CD14-positive monocyte (primary cell): ENCODE measurements at regions not wholly inside any gene's neighbourhood (a gene's known extent, or its start where the extent isn't known, plus 50 kb on each side); places are given as distances from the start of the nearest gene placed in this dataset.

Source experiments
- DNase-seq, 3 donors: peaks; one replicate each; pipeline ENCODE4 v3.0.0-alpha.2; 2011 to 2022
- H2AFZ ChIP-seq: 2 replicates; pipeline ENCODE4 v1.6.0; 2012; ENCODE audit warnings: mild to moderate bottlenecking, low read depth, low read length, inconsistent platforms; ENCODE audit not compliant: insufficient read depth, poor library complexity, severe bottlenecking
- H3K27ac ChIP-seq, 2 donors: 1 replicate in 1 of 2; 2 replicates in 1 of 2; pipeline ENCODE4 v1.5.1; 2012 to 2013; ENCODE audit warnings: low read length in 2 of 2, control low read depth in 1 of 2, inconsistent platforms in 1 of 2, low read depth in 1 of 2, mild to moderate bottlenecking in 1 of 2
- H3K27me3 ChIP-seq, 2 donors: one replicate each; pipeline versions ENCODE4 v1.6.0 to v1.6.1; 2011 to 2013; ENCODE audit warnings: low read length in 2 of 2; ENCODE audit not compliant: control insufficient read depth in 2 of 2, insufficient read depth in 2 of 2
- H3K36me3 ChIP-seq, 2 donors: replicated peaks in 1 of 2; 1 replicate in 1 of 2; 2 replicates in 1 of 2; pipeline versions ENCODE4 v1.5.1 to v1.6.1; 2012 to 2013; ENCODE audit warnings: low read length in 2 of 2, control low read depth in 1 of 2, inconsistent platforms in 1 of 2, mild to moderate bottlenecking in 1 of 2; ENCODE audit not compliant: insufficient read depth in 2 of 2, control insufficient read depth in 1 of 2
- H3K4me1 ChIP-seq, 2 donors: 1 replicate in 1 of 2; 2 replicates in 1 of 2; pipeline versions ENCODE4 v1.5.1 to v1.6.1; 2012 to 2013; ENCODE audit warnings: low read length in 2 of 2, control low read depth in 1 of 2, inconsistent platforms in 1 of 2, mild to moderate bottlenecking in 1 of 2, moderate library complexity in 1 of 2; ENCODE audit not compliant: insufficient read depth in 2 of 2, control insufficient read depth in 1 of 2
- H3K4me2 ChIP-seq: replicated peaks from 2 replicates; pipeline ENCODE3; 2012; ENCODE audit warnings: low read length, moderate library complexity, mild to moderate bottlenecking; ENCODE audit not compliant: poor library complexity, severe bottlenecking; ENCODE audit errors: extremely low read depth
- H3K4me3 ChIP-seq, 3 experiments: fragments of 200-600 bp in 1 of 3; sonication (generic) in 1 of 3; replicated peaks in 1 of 3; 1 replicate in 2 of 3; 2 replicates in 1 of 3; pipeline ENCODE4 v1.5.1; 2011 to 2013; ENCODE audit warnings: low read length in 3 of 3, mild to moderate bottlenecking in 3 of 3, control low read depth in 2 of 3, low read depth in 2 of 3, inconsistent platforms in 1 of 3, moderate library complexity in 1 of 3
- H3K79me2 ChIP-seq: 2 replicates; pipeline ENCODE4 v1.6.0; 2012; ENCODE audit warnings: mild to moderate bottlenecking, control low read depth, inconsistent platforms, low read length, moderate library complexity; ENCODE audit not compliant: insufficient read depth
- H3K9ac ChIP-seq: 2 replicates; pipeline ENCODE4 v1.6.0; 2017; ENCODE audit warnings: low read length, mild to moderate bottlenecking; ENCODE audit not compliant: insufficient read depth, poor library complexity, severe bottlenecking
- H3K9me3 ChIP-seq, 2 donors: replicated peaks in 1 of 2; 1 replicate in 1 of 2; 2 replicates in 1 of 2; pipeline versions ENCODE4 v1.5.1 to v1.6.1; 2012 to 2013; ENCODE audit warnings: low read length in 2 of 2, control low read depth in 1 of 2; ENCODE audit not compliant: control insufficient read depth in 1 of 2, insufficient read depth in 1 of 2
- H4K20me1 ChIP-seq: 2 replicates; pipeline ENCODE4 v1.6.0; 2012; ENCODE audit warnings: mild to moderate bottlenecking, low read length, control low read depth, moderate library complexity; ENCODE audit not compliant: insufficient read depth
- H3K27ac Mint-ChIP-seq, 7 donors: one replicate each; pipeline ENCODE4 v1.8.0; 2020; ENCODE audit warnings: mild to moderate bottlenecking in 7 of 7, mixed read lengths in 7 of 7, moderate library complexity in 6 of 7, inconsistent platforms in 2 of 7
- H3K27me3 Mint-ChIP-seq, 3 donors: one replicate each; pipeline ENCODE4 v1.8.0; 2021 to 2022; ENCODE audit warnings: low read depth in 3 of 3, mild to moderate bottlenecking in 3 of 3, mixed read lengths in 3 of 3, moderate library complexity in 3 of 3, inconsistent platforms in 1 of 3
- H3K36me3 Mint-ChIP-seq, 2 donors: one replicate each; pipeline ENCODE4 v1.8.0; 2020; ENCODE audit warnings: mixed read lengths in 2 of 2, inconsistent platforms in 1 of 2, mild to moderate bottlenecking in 1 of 2
- H3K4me1 Mint-ChIP-seq: one replicate; pipeline ENCODE4 v1.8.0; 2020; ENCODE audit warnings: mild to moderate bottlenecking, mixed read lengths
- H3K4me3 Mint-ChIP-seq, 2 donors: one replicate each; pipeline ENCODE4 v1.8.0; 2020; ENCODE audit warnings: mild to moderate bottlenecking in 2 of 2, mixed read lengths in 2 of 2, moderate library complexity in 1 of 2
- H3K9me3 Mint-ChIP-seq, 7 donors: one replicate each; pipeline ENCODE4 v1.8.0; 2020 to 2022; ENCODE audit warnings: mixed read lengths in 7 of 7, mild to moderate bottlenecking in 6 of 7, moderate library complexity in 6 of 7, inconsistent platforms in 2 of 7
- WGBS: methylation state at CpG from one replicate; pipeline ENCODE4 v1.1.5; 2013; ENCODE audit warnings: missing lambda C conversion rate; ENCODE audit not compliant: insufficient coverage; 5-methylcytosine and 5-hydroxymethylcytosine counted together
- intact Hi-C, 2 donors: fragments of 100-400 bp; cut with micrococcal nuclease; formaldehyde crosslinking; loops; one replicate each; pipeline versions ENCODE4 v1.15.0 to v1.15.1; 2023
- TF ChIP-seq, protein P1 (sequence below): fragments of 200-600 bp; IDR thresholded peaks from one replicate; pipeline ENCODE4 v1.8.0; 2022; ENCODE audit warnings: antibody characterized with exemption, mild to moderate bottlenecking

DNA sequence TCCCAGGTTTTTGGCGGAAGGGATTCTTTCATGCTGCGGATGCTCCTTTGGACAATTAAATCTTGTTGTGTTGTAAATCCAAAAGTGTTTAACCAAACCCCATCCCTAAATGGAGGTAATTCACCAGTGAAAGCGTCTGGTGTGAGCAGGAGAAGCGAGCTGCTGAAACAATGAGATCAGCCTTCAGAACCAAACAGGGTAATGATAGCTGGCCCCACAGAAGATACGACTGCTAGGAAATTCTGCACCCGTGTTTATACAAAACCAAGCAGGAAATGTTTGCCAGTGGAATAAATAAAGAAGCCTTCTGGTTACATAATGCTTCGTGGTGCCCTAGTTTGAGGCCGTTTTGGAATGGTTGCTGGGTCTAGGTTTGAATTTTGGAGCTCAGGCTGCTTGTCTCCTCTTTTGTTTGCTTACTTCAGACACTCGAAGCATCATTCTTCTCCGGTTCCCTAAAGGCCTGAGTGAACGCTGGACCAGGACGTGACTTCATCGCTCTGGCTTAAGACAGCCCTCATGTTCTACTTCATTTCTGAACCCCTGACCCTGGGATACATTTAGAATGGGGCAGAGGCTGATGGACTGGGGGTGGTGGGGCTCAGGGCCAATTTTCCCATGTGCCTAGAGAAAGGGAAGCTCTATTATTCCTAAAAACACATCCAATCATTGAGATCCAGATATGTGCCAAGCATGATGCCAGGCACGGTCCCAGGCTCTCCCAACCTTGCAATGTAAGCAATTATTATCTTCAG, 61.6 kb upstream of the JAG1 start:
- H3K27me3 ChIP-seq, result no peaks in the 10 kb centered on the region
- no peak for DNase-seq
- no peaks in the 10 kb centered on the region for H3K36me3 ChIP-seq
- intact Hi-C loops, result no loop called here
- Mint-ChIP-seq H3K4me1 (no peaks in the 10 kb centered on the region), H3K36me3 (no peaks in the 10 kb centered on the region), H3K9me3 (peaks cover 0 to 11% (median 2%) of the 10 kb centered on the region in 7 donors), H3K4me3 (no peak overlapping the region), H3K27me3 (peaks cover 0 to 4% (median 0%) of the 10 kb centered on the region in 3 donors), H3K27ac (no peak overlapping the region)
- H3K9ac ChIP-seq, result no peak overlapping the region
- H3K27ac ChIP-seq, result no peak overlapping the region
- no peaks in the 10 kb centered on the region for H3K9me3 ChIP-seq
- no peak overlapping the region for H2AFZ ChIP-seq
- no peak overlapping the region for H3K4me2 ChIP-seq
- H3K4me1 ChIP-seq, result no peaks in the 10 kb centered on the region
- no peak overlapping the region for H3K4me3 ChIP-seq
- 79% methylated on average over 5 of the region's 14 CpGs for WGBS
- H4K20me1 ChIP-seq, result no peaks in the 10 kb centered on the region
- TF ChIP-seq, protein P1, sequence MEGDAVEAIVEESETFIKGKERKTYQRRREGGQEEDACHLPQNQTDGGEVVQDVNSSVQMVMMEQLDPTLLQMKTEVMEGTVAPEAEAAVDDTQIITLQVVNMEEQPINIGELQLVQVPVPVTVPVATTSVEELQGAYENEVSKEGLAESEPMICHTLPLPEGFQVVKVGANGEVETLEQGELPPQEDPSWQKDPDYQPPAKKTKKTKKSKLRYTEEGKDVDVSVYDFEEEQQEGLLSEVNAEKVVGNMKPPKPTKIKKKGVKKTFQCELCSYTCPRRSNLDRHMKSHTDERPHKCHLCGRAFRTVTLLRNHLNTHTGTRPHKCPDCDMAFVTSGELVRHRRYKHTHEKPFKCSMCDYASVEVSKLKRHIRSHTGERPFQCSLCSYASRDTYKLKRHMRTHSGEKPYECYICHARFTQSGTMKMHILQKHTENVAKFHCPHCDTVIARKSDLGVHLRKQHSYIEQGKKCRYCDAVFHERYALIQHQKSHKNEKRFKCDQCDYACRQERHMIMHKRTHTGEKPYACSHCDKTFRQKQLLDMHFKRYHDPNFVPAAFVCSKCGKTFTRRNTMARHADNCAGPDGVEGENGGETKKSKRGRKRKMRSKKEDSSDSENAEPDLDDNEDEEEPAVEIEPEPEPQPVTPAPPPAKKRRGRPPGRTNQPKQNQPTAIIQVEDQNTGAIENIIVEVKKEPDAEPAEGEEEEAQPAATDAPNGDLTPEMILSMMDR, result no peak
- no peaks in the 10 kb centered on the region for H3K79me2 ChIP-seq

DNA sequence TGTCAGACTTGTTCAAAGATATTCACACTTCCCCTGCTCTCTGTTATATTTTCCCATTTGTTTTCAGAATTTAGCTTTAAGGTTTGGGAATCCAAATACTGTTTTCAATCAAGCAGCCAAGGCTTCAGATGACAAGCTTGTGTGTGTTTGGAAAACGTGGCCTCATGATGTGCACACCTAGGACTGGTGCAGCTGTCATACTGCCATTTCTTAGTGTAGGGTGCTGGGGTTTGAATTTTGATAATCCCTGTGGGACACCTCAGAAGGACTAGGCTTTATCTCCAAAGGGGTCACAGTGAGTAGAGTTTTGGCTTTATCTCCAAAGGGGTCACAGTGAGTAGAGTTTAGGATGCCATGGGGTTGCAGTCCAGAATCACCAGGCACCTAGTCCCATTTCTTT, 65.3 kb upstream of the JAG1 start:
- Histone ChIP-seq H3K4me3 (no peak overlapping the region), H3K27me3 (no peaks in the 10 kb centered on the region), H2AFZ (no peak overlapping the region), H3K9ac (no peak overlapping the region), H3K4me1 (no peaks in the 10 kb centered on the region), H4K20me1 (no peaks in the 10 kb centered on the region), H3K27ac (no peak overlapping the region), H3K4me2 (no peak overlapping the region), H3K9me3 (no peaks in the 10 kb centered on the region), H3K36me3 (no peaks in the 10 kb centered on the region), H3K79me2 (no peaks in the 10 kb centered on the region)
- H3K36me3 Mint-ChIP-seq, result no peaks in the 10 kb centered on the region
- H3K27me3 Mint-ChIP-seq, result peaks cover 0 to 2% (median 0%) of the 10 kb centered on the region in 3 donors
- intact Hi-C loops, result no loop called here
- peaks cover 0 to 6% (median 0%) of the 10 kb centered on the region in 7 donors for H3K9me3 Mint-ChIP-seq
- TF ChIP-seq, protein P1, result no peak
- no peak for DNase-seq
- no peak overlapping the region for H3K27ac Mint-ChIP-seq
- no peak overlapping the region for H3K4me3 Mint-ChIP-seq
- 56% methylated on average over 1 of the region's 1 CpG for WGBS
- no peaks in the 10 kb centered on the region for H3K4me1 Mint-ChIP-seq
